Ascending aorta (tissue), 2 donors: ENCODE measurements at regions not wholly inside any gene's neighbourhood (a gene's known extent, or its start where the extent isn't known, plus 50 kb on each side); places are given as distances from the start of the nearest gene placed in this dataset.

Experiments used
- DNase-seq, 2 donors: peaks; one replicate each; pipeline ENCODE4 v3.0.0-alpha.2; 2019; ENCODE audit warnings: low spot score in 2 of 2
- H3K27ac ChIP-seq, 2 donors: fragments of 200-600 bp; sonication (generic); one replicate each; pipeline ENCODE4 v1.5.1; 2016 to 2017; ENCODE audit warnings: mild to moderate bottlenecking in 1 of 2
- H3K27me3 ChIP-seq: fragments of 200-600 bp; sonication (generic); one replicate; pipeline ENCODE4 v1.5.1; 2017
- H3K36me3 ChIP-seq, 2 donors: fragments of 200-600 bp; sonication (generic); one replicate each; pipeline ENCODE4 v1.5.1; 2016
- H3K4me1 ChIP-seq, 2 donors: fragments of 200-600 bp; sonication (generic); one replicate each; pipeline ENCODE4 v1.5.1; 2016 to 2017; ENCODE audit warnings: mild to moderate bottlenecking in 1 of 2
- H3K4me3 ChIP-seq, 2 donors: fragments of 200-600 bp; sonication (generic); one replicate each; pipeline ENCODE4 v1.5.1; 2016 to 2017; ENCODE audit warnings: mild to moderate bottlenecking in 1 of 2
- H3K9me3 ChIP-seq, 2 donors: fragments of 200-600 bp; sonication (generic); one replicate each; pipeline ENCODE4 v1.5.1; 2016
- intact Hi-C: fragments of 100-400 bp; cut with DNase I; formaldehyde crosslinking; loops from one replicate; pipeline ENCODE4 v1.15.1; 2023
- TF ChIP-seq, protein P1 (sequence below), 3 experiments: fragments of 200-600 bp in 2 of 3; fragments of 450-650 bp in 1 of 3; sonication (generic) in 2 of 3; IDR thresholded peaks; one replicate each; pipeline ENCODE4 v1.5.1; 2016 to 2019; ENCODE audit warnings: antibody characterized with exemption in 3 of 3, mild to moderate bottlenecking in 1 of 3, moderate library complexity in 1 of 3

- Histone ChIP-seq H3K4me1 (no peaks in the 10 kb centered on the region), H3K27me3 (no peaks in the 10 kb centered on the region), H3K9me3 (no peaks in the 10 kb centered on the region), H3K36me3 (no peaks in the 10 kb centered on the region), H3K4me3 (no peak overlapping the region), H3K27ac (no peak overlapping the region)
- intact Hi-C loops: no loop called here
- TF ChIP-seq, protein P1, sequence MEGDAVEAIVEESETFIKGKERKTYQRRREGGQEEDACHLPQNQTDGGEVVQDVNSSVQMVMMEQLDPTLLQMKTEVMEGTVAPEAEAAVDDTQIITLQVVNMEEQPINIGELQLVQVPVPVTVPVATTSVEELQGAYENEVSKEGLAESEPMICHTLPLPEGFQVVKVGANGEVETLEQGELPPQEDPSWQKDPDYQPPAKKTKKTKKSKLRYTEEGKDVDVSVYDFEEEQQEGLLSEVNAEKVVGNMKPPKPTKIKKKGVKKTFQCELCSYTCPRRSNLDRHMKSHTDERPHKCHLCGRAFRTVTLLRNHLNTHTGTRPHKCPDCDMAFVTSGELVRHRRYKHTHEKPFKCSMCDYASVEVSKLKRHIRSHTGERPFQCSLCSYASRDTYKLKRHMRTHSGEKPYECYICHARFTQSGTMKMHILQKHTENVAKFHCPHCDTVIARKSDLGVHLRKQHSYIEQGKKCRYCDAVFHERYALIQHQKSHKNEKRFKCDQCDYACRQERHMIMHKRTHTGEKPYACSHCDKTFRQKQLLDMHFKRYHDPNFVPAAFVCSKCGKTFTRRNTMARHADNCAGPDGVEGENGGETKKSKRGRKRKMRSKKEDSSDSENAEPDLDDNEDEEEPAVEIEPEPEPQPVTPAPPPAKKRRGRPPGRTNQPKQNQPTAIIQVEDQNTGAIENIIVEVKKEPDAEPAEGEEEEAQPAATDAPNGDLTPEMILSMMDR (IDR thresholded peaks at IDR 0.05): no peak
- no peak for DNase-seq
These were observed 446.6 kb upstream of the SORCS1 start for GRCh38 chr10:107611115-107611514.

DNA sequence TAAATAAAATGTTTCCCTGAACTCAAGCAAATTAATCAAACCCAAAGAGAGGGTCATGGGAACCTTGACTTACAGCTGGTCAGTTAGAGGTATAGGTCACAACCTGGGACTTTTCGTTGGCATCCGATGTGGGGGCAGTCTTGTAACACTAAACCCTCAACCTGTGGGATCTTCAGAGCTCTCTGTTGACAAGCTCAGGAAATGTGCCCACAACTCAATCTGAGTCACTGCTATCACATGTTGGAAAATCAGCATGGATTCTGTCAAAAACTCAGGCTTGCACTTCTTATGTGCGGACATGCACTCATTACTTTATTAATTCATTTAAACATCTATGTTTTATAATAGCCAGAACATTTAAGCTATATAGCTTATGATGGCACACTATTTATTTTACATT is 424.6 kb upstream of the SORCS1 start:
- TF ChIP-seq, protein P1 (IDR thresholded peaks at IDR 0.05): no peak
- no peaks in the 10 kb centered on the region for H3K27me3 ChIP-seq
- intact Hi-C loops: no loop called here

GRCh38 chr10:107585630-107586029 is 421.1 kb upstream of the SORCS1 start:
- Histone ChIP-seq H3K4me3 (no peak overlapping the region), H3K27ac (no peak overlapping the region), H3K36me3 (no peaks in the 10 kb centered on the region), H3K4me1 (no peaks in the 10 kb centered on the region), H3K9me3 (peaks cover 0 to 6% of the 10 kb centered on the region in 2 donors), H3K27me3 (no peaks in the 10 kb centered on the region)
- DNase-seq: no peak
- intact Hi-C loops: no loop called here
- TF ChIP-seq, protein P1 (IDR thresholded peaks at IDR 0.05): no peak

More for the DNA sequence above, 424.6 kb upstream of the SORCS1 start:
- H3K4me3 ChIP-seq: no peak overlapping the region
- H3K9me3 ChIP-seq: peaks cover 0 to 6% of the 10 kb centered on the region in 2 donors
- no peak overlapping the region for H3K27ac ChIP-seq
- no peak for DNase-seq
- no peaks in the 10 kb centered on the region for H3K4me1 ChIP-seq
- no peaks in the 10 kb centered on the region for H3K36me3 ChIP-seq

DNA sequence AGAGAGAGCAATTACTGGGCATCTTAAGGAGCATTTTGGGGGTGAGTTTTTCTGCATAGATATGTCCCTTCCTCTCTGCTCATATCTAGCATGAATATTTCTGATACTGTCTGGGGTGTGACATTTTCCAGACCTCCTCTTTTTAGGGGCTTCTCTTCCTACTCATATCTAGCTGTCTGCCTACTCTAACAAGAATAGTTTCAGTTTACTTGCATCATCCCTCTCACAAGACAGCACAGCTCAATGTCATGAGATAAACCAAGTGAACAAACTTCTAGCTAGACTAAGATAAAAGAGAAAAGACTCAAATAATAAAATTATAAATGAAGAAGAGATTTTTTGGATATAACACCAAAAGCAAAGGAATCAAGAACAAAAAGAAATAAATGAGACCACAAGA is 419.5 kb upstream of the SORCS1 start:
- no peak overlapping the region for H3K4me3 ChIP-seq
- TF ChIP-seq, protein P1 (IDR thresholded peaks at IDR 0.05): no peak
- H3K4me1 ChIP-seq: no peaks in the 10 kb centered on the region
- H3K9me3 ChIP-seq: peaks cover 0 to 6% of the 10 kb centered on the region in 2 donors
- no peak overlapping the region for H3K27ac ChIP-seq
- no peaks in the 10 kb centered on the region for H3K36me3 ChIP-seq
- no peaks in the 10 kb centered on the region for H3K27me3 ChIP-seq
- intact Hi-C loops: no loop called here
- DNase-seq: no peak

- H3K9me3 ChIP-seq: no peaks in the 10 kb centered on the region
- no peaks in the 10 kb centered on the region for H3K4me1 ChIP-seq
- no peak overlapping the region for H3K27ac ChIP-seq
- no peaks in the 10 kb centered on the region for H3K36me3 ChIP-seq
- TF ChIP-seq, protein P1 (IDR thresholded peaks at IDR 0.05): no peak
- no peaks in the 10 kb centered on the region for H3K27me3 ChIP-seq
- intact Hi-C loops: no loop called here
- H3K4me3 ChIP-seq: no peak overlapping the region
- DNase-seq: no peak
These were observed 415.5 kb upstream of the SORCS1 start for GRCh38 chr10:107579970-107580369.

DNA sequence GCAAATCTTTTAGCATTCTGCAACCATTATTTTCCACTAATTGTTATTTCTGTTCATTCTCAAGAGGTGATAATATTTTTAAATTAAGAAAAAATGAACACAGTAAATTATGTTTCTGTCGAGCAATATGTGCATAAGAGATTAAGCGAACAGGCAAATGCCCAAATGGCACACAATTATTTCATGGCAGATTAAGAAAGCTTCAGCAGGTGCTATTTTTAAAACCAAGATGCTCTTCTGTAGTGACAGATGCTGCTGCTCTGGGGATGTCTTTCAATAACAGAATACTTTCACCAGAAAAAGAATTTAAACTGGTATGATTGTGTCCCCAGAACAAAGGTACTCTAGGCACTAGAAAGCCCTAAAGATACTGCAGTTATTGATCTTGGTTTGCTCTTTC is 412.7 kb upstream of the SORCS1 start:
- Histone ChIP-seq H3K36me3 (no peaks in the 10 kb centered on the region), H3K4me3 (no peak overlapping the region), H3K27ac (no peak overlapping the region), H3K4me1 (no peaks in the 10 kb centered on the region), H3K9me3 (no peaks in the 10 kb centered on the region), H3K27me3 (no peaks in the 10 kb centered on the region)
- TF ChIP-seq, protein P1 (IDR thresholded peaks at IDR 0.05): no peak
- no peak for DNase-seq
- intact Hi-C loops: no loop called here
